GM06990 (cell line): ENCODE measurements at regions not wholly inside any gene's neighbourhood (a gene's known extent, or its start where the extent isn't known, plus 50 kb on each side); places are given as distances from the start of the nearest gene placed in this dataset.

Experiments
- DNase-seq: peaks from one replicate; pipeline ENCODE4 v3.0.0-alpha.2; 2011; ENCODE audit not compliant: insufficient read length; ENCODE audit errors: extremely low read depth
- H3K27me3 ChIP-seq: replicated peaks from 2 replicates; pipeline ENCODE4 v1.6.0; 2011; ENCODE audit warnings: low read length; ENCODE audit not compliant: control insufficient read depth, insufficient read depth
- H3K36me3 ChIP-seq: 2 replicates; pipeline ENCODE4 v1.5.1; 2011; ENCODE audit warnings: low read length; ENCODE audit not compliant: control insufficient read depth, insufficient read depth
- H3K4me3 ChIP-seq: replicated peaks from 2 replicates; pipeline ENCODE4 v1.5.1; 2011; ENCODE audit warnings: low read depth, mild to moderate bottlenecking, control low read depth, low read length
- TF ChIP-seq, protein P1 (sequence below): IDR thresholded peaks from 2 replicates; pipeline ENCODE4 v1.5.1; 2011; ENCODE audit warnings: low read length, control low read depth, mild to moderate bottlenecking, inconsistent platforms; ENCODE audit not compliant: insufficient read depth, poor library complexity, severe bottlenecking

DNA sequence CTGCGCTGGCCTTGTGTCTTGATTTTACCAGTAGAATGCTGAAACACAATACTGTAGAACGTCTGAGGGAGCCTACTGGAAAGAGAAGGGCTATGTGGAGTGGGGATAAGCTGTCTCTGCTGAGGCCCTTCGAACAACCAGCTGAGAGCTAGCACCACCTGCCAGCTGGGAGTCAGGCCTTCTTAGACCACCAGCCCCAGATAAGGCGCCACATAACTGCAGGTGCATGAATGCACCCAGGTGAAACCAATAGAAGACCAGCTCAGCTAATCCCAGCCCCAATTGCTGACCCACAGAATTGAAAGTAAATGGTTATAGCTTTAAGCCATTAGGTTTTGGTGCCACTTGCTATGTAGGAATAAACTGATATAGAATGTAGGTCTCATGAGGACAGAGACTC is 438.4 kb downstream of the ADRA2A start:
- DNase-seq, result no peak
- Histone ChIP-seq H3K36me3 (no peaks in the 10 kb centered on the region), H3K27me3 (no peaks in the 10 kb centered on the region), H3K4me3 (no peak overlapping the region)
- TF ChIP-seq, protein P1, sequence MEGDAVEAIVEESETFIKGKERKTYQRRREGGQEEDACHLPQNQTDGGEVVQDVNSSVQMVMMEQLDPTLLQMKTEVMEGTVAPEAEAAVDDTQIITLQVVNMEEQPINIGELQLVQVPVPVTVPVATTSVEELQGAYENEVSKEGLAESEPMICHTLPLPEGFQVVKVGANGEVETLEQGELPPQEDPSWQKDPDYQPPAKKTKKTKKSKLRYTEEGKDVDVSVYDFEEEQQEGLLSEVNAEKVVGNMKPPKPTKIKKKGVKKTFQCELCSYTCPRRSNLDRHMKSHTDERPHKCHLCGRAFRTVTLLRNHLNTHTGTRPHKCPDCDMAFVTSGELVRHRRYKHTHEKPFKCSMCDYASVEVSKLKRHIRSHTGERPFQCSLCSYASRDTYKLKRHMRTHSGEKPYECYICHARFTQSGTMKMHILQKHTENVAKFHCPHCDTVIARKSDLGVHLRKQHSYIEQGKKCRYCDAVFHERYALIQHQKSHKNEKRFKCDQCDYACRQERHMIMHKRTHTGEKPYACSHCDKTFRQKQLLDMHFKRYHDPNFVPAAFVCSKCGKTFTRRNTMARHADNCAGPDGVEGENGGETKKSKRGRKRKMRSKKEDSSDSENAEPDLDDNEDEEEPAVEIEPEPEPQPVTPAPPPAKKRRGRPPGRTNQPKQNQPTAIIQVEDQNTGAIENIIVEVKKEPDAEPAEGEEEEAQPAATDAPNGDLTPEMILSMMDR, result no peak

DNA sequence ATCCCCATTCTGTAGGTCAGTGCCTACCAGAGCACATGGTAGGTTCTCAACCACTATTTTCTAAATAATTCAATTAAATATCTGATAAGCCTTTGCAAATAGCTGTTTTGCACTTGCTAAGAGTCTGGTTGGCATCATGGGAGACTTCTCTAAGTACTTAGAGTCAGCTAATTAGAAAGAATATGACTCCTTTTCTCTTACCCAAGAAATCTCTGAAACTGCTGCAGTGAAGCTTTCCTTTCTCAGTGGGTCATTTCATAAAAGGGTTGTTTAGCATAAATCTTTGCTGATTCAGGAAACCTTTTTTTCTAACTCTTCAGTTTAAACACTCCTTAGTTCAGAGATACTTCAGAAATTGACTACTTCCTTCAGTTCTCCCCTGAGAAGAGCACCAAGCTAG is 438.9 kb downstream of the ADRA2A start:
- no peak for DNase-seq
- Histone ChIP-seq H3K36me3 (no peaks in the 10 kb centered on the region), H3K27me3 (no peaks in the 10 kb centered on the region), H3K4me3 (no peak overlapping the region)
- TF ChIP-seq, protein P1, result no peak

DNA sequence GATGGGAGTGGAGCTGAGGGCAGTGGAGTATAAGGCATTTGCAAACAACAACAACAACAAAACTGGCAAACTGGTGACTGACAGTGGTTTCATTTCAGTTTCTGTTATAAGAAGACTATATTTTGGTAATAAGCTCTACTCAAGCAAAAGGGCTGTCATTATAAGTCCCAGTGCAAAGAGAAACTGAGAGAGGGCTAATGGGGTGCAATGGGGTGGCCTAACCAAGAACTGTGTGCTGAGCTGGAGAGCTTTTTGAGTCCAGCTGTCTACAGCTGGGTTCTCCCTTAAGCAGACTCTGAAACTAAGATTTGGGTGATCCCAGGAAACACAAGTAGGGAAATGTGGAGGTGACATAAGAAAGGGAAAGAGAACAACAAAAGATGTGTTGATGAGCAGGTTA is 439.3 kb downstream of the ADRA2A start:
- no peaks in the 10 kb centered on the region for H3K36me3 ChIP-seq
- H3K27me3 ChIP-seq, result no peaks in the 10 kb centered on the region
- no peak overlapping the region for H3K4me3 ChIP-seq
- no peak for DNase-seq
- TF ChIP-seq, protein P1, result no peak

DNA sequence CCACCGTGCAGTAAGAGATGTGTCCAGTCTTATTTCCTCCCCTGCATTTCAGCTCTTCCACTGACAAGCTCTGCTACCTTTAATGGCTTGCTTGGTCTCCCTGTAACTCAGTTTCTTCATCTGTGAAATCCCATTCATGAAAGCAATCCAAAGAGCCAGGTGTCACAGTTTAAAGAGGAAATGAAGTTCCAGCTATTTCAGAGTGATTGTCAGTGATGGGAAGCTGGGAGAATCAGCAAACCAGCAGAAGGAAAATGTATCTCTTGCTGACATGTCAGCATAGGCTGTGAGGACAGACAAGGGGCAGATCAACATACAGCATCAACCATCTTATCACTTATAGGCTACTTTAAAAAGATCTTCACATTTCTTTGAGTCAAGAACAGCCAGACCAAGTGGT is 445.3 kb downstream of the ADRA2A start:
- no peaks in the 10 kb centered on the region for H3K36me3 ChIP-seq
- H3K27me3 ChIP-seq, result no peaks in the 10 kb centered on the region
- TF ChIP-seq, protein P1, result no peak
- no peak overlapping the region for H3K4me3 ChIP-seq
- no peak for DNase-seq

DNA sequence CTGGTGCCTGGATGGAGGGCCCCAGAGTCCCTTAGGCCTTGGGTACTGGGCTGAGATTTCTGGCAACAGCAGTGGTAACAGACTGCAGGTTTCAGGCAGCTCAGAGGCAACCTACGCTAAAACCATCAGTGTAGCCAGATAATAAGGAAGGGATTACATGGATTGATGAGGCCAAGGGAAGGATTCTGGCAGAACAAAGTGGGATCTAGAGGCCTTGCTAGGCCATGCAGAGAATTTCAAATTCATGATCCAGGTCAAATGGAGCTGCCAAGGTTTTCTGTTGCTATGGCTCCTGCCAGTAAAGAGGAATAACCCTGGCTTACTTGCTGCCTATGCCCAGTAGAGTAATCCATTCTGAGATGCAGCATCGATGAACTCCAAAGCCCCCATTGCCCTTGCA is 445.7 kb downstream of the ADRA2A start:
- H3K4me3 ChIP-seq, result no peak overlapping the region
- TF ChIP-seq, protein P1, result no peak
- no peaks in the 10 kb centered on the region for H3K36me3 ChIP-seq
- no peak for DNase-seq
- no peaks in the 10 kb centered on the region for H3K27me3 ChIP-seq

DNA sequence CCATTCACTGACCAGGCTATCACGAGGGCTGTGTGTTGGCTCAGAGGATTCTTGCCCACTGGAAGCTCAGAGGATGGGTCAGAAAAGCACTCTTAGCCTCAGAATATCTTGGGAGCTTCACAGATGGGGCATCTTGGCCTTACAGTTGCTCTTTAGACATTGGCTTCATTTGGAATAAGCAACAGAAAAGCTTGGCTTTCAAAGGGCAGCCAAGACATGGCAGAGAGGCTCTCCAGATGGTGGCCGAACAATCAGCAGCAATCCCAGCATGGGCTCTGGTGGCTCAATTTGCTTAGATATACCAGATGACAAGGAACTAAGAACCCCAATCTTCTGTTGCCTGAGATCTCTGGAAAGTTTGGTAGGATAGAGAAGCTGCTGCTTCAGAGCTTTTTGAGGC is 446.2 kb downstream of the ADRA2A start:
- no peak for DNase-seq
- TF ChIP-seq, protein P1, result no peak
- Histone ChIP-seq H3K27me3 (no peaks in the 10 kb centered on the region), H3K36me3 (no peaks in the 10 kb centered on the region), H3K4me3 (no peak overlapping the region)
